IMR-90 (cell line): ENCODE measurements at regions not wholly inside any gene's neighbourhood (a gene's known extent, or its start where the extent isn't known, plus 50 kb on each side); places are given as distances from the start of the nearest gene placed in this dataset.
A peak's percentile ranks its signal among the peaks of the same experiment; 100 is the strongest.

Source experiments
- ATAC-seq: fragments of 200-7000 bp; cut with Tn5 transposase; 2 replicates; pipeline ENCODE4 v1.9.1; 2020; ENCODE audit warnings: low read depth, mild to moderate bottlenecking, moderate library complexity
- BruUV-seq: library from RNA; stranded (reverse); fragments of 400-500 nt; replicated peaks from 2 replicates; lab custom pipeline; 2021; lab: Mats Ljungman, UMichigan
- CTCF ChIA-PET: fragments of 300-600 bp; formaldehyde crosslinking; extraction: SDS; loops from one replicate; lab custom pipeline; 2021; ENCODE audit warnings: antibody characterized with exemption; lab: Yijun Ruan, JAX
- POLR2A ChIA-PET: fragments of 300-600 bp; sonication (Branson Sonifier 250); formaldehyde crosslinking; loops from one replicate; lab custom pipeline; 2022; ENCODE audit warnings: antibody characterized with exemption; ENCODE audit not compliant: unreplicated experiment; lab: Charles Lee
- DNase-seq: peaks from one replicate; pipeline ENCODE4 v3.0.0; 2013
- H2AFZ ChIP-seq: replicated peaks from 2 replicates; pipeline ENCODE3; 2013; ENCODE audit warnings: low read length, mild to moderate bottlenecking; ENCODE audit not compliant: poor library complexity
- H2AK5ac ChIP-seq: 2 replicates; pipeline ENCODE4 v1.6.1; 2013; ENCODE audit warnings: low read depth, low read length, inconsistent platforms
- H2AK9ac ChIP-seq: replicated peaks from 2 replicates; pipeline ENCODE3; 2013; ENCODE audit warnings: mild to moderate bottlenecking, low read depth, low read length, moderate library complexity; ENCODE audit not compliant: poor library complexity
- H2BK120ac ChIP-seq: 2 replicates; pipeline ENCODE4 v1.6.1; 2013; ENCODE audit warnings: low read depth, low read length, inconsistent platforms
- H2BK15ac ChIP-seq: 3 replicates; pipeline ENCODE4 v1.6.1; 2013; ENCODE audit warnings: low read depth, low read length, inconsistent platforms
- H2BK20ac ChIP-seq: 2 replicates; pipeline ENCODE4 v1.6.1; 2013; ENCODE audit warnings: low read depth, mild to moderate bottlenecking, inconsistent platforms, low read length, moderate library complexity
- H2BK5ac ChIP-seq: 2 replicates; pipeline ENCODE4 v1.6.1; 2013; ENCODE audit warnings: mild to moderate bottlenecking, low read depth, low read length, inconsistent platforms; ENCODE audit not compliant: poor library complexity, severe bottlenecking
- H3K14ac ChIP-seq: replicated peaks from 2 replicates; pipeline ENCODE4 v1.6.1; 2013; ENCODE audit warnings: low read depth, low read length, inconsistent platforms
- H3K18ac ChIP-seq: 2 replicates; pipeline ENCODE4 v1.6.1; 2013; ENCODE audit warnings: low read depth, low read length, control low read depth
- H3K23ac ChIP-seq: 2 replicates; pipeline ENCODE4 v1.6.1; 2013; ENCODE audit warnings: low read depth, low read length, inconsistent platforms
- H3K27ac ChIP-seq: 2 replicates; pipeline ENCODE4 v1.5.1; 2013; ENCODE audit warnings: mild to moderate bottlenecking, control low read depth, low read length; ENCODE audit not compliant: insufficient read depth
- H3K27me3 ChIP-seq: 2 replicates; pipeline ENCODE4 v1.6.1; 2013; ENCODE audit warnings: low read length; ENCODE audit not compliant: control insufficient read depth, insufficient read depth
- H3K36me3 ChIP-seq: 2 replicates; pipeline ENCODE4 v1.6.1; 2013; ENCODE audit warnings: low read length, mixed read lengths; ENCODE audit not compliant: control insufficient read depth, insufficient read depth
- H3K4ac ChIP-seq: 2 replicates; pipeline ENCODE4 v1.6.1; 2013; ENCODE audit warnings: low read depth, low read length, inconsistent platforms
- H3K4me1 ChIP-seq: 2 replicates; pipeline ENCODE4 v1.6.1; 2013; ENCODE audit warnings: low read length, mixed read lengths; ENCODE audit not compliant: control insufficient read depth, insufficient read depth
- H3K4me2 ChIP-seq: 2 replicates; pipeline ENCODE4 v1.6.1; 2013; ENCODE audit warnings: low read depth, mild to moderate bottlenecking, control low read depth, low read length, moderate library complexity
- H3K4me3 ChIP-seq: 2 replicates; pipeline ENCODE4 v1.5.1; 2013; ENCODE audit warnings: low read depth, mild to moderate bottlenecking, control low read depth, low read length, moderate library complexity; ENCODE audit not compliant: insufficient read depth
- H3K56ac ChIP-seq: 2 replicates; pipeline ENCODE4 v1.6.1; 2013; ENCODE audit warnings: low read length, inconsistent platforms; ENCODE audit not compliant: insufficient read depth; ENCODE audit errors: extremely low read depth
- H3K79me1 ChIP-seq, 2 experiments: 2 replicates each; pipeline ENCODE4 v1.6.1; 2013; ENCODE audit warnings: low read length in 2 of 2, inconsistent platforms in 1 of 2, low read depth in 1 of 2
- H3K9ac ChIP-seq: 2 replicates; pipeline ENCODE4 v1.6.1; 2013; ENCODE audit warnings: low read depth, low read length, control low read depth
- H3K9me1 ChIP-seq: 2 replicates; pipeline ENCODE4 v1.6.1; 2013; ENCODE audit warnings: low read length, inconsistent platforms; ENCODE audit not compliant: insufficient read depth
- H3K9me3 ChIP-seq: 2 replicates; pipeline ENCODE4 v1.6.1; 2013; ENCODE audit warnings: low read length; ENCODE audit not compliant: control insufficient read depth, insufficient read depth
- H4K20me1 ChIP-seq: 2 replicates; pipeline ENCODE4 v1.6.1; 2013; ENCODE audit warnings: low read length, inconsistent platforms; ENCODE audit not compliant: insufficient read depth
- H4K5ac ChIP-seq: 2 replicates; pipeline ENCODE4 v1.6.1; 2013; ENCODE audit warnings: mild to moderate bottlenecking, low read depth, low read length, control low read depth
- H4K8ac ChIP-seq, 2 experiments: 2 replicates each; pipeline ENCODE4 v1.6.1; 2013; ENCODE audit warnings: low read depth in 2 of 2, low read length in 2 of 2, control low read depth in 1 of 2, inconsistent platforms in 1 of 2
- H4K91ac ChIP-seq: 2 replicates; pipeline ENCODE4 v1.6.1; 2013; ENCODE audit warnings: low read depth, low read length, inconsistent platforms; ENCODE audit not compliant: insufficient read depth
- BHLHE40 ChIP-seq: fragments of 150-350 bp; IDR thresholded peaks from 2 replicates; pipeline ENCODE4 v1.6.1; 2016; ENCODE audit warnings: mild to moderate bottlenecking, low read depth, low read length
- CEBPB ChIP-seq: IDR thresholded peaks from 2 replicates; pipeline ENCODE4 v1.6.1; 2012; ENCODE audit warnings: low read depth, low read length, improper control_type of control experiment
- FOS ChIP-seq: fragments of 150-350 bp; IDR thresholded peaks from 2 replicates; pipeline ENCODE4 v1.6.1; 2016; ENCODE audit warnings: low read depth, low read length
- MAFK ChIP-seq: IDR thresholded peaks from 2 replicates; pipeline ENCODE4 v1.6.1; 2012; ENCODE audit warnings: low read depth, low read length, improper control_type of control experiment
- NFE2L2 ChIP-seq: fragments of 150-350 bp; IDR thresholded peaks from 2 replicates; pipeline ENCODE4 v1.6.1; 2016; ENCODE audit warnings: low read depth, mild to moderate bottlenecking, low read length
- RAD21 ChIP-seq: IDR thresholded peaks from 2 replicates; pipeline ENCODE4 v1.6.1; 2012; ENCODE audit warnings: low read length, improper control_type of control experiment
- RCOR1 ChIP-seq: IDR thresholded peaks from 2 replicates; pipeline ENCODE4 v1.6.1; 2012; ENCODE audit warnings: mild to moderate bottlenecking, low read length, improper control_type of control experiment; ENCODE audit not compliant: insufficient replicate concordance
- SMC3 ChIP-seq: fragments of 150-350 bp; IDR thresholded peaks from 2 replicates; pipeline ENCODE4 v1.6.1; 2016; ENCODE audit warnings: low read depth, mild to moderate bottlenecking, antibody characterized with exemption, low read length, moderate library complexity
- WGBS, 2 experiments: methylation state at CpG; one replicate each; pipeline versions ENCODE4 v1.1.5 to v1.1.7; 2013; ENCODE audit warnings: missing lambda C conversion rate in 2 of 2; ENCODE audit not compliant: insufficient read length in 1 of 2; ENCODE audit errors: extremely low coverage in 2 of 2; 5-methylcytosine and 5-hydroxymethylcytosine counted together
- dilution Hi-C: fragments of 300-500 bp; cut with HindIII; formaldehyde crosslinking; loops from one replicate; pipeline ENCODE4 v1.14.3; 2018; ENCODE audit warnings: low sequenced_read_pairs; ENCODE audit not compliant: unreplicated experiment
- in situ Hi-C: fragments of 300-500 bp; cut with MboI; formaldehyde crosslinking; loops from 3 replicates; pipeline ENCODE4 v1.14.3; 2019; ENCODE audit warnings: low sequenced_read_pairs, inconsistent platforms, mixed read lengths
- intact Hi-C: fragments of 100-400 bp; cut with micrococcal nuclease; formaldehyde crosslinking; loops from 2 replicates; pipeline ENCODE4 v1.10.0; 2022
- TF ChIP-seq, protein P1 (sequence below): fragments of 150-350 bp; IDR thresholded peaks from 2 replicates; pipeline ENCODE4 v1.6.1; 2016; ENCODE audit warnings: low read depth, mild to moderate bottlenecking, low read length, moderate library complexity, borderline replicate concordance
- TF ChIP-seq, protein P2 (sequence below): conservative IDR thresholded peaks from 2 replicates; pipeline ENCODE4 v1.5.1; 2012; ENCODE audit warnings: mild to moderate bottlenecking, low read depth, low read length, improper control_type of control experiment

DNA sequence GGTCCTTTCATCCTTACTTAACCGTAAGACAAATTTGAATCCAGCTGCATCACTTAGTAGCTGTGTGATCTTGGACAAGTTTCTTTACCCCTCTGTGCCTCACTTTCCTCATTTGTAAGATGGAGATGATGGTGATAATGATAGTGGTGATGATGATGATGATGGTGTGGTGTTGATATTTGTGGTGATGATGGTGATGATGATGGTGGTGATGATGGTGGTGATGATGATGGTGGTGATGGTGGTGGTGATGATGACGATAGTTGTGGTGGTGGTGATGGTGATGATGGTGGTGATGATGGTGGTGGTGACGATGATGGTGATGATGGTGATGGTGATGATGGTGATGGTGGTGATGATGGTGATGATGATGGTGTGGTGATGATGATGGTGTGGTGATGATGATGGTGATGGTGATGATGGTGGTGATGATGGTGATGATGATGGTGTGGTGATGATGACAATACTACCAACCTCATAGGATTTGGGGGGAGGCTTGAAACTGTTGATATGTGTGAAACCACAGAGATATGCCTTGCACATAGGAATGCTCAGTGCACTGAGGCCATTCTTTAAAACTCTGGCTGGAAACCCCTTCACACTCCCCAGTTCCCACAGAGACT lies 233.2 kb downstream of the LY86 start:
- in situ Hi-C loops, result no loop called here
- H4K91ac ChIP-seq, result no peak overlapping the region
- H3K27me3 ChIP-seq, result peaks cover 6% of the 10 kb centered on the region; the same call in 1 of the 2 replicates
- peak overlapping the region; percentile 19 for H2BK5ac ChIP-seq
- ATAC-seq, result no peak
- no peak overlapping the region for H3K4ac ChIP-seq
- no peak overlapping the region for H3K18ac ChIP-seq
- H4K8ac ChIP-seq, result no peak overlapping the region
- H2AK9ac ChIP-seq, result no peak overlapping the region
- WGBS, 2 experiments, result 80% methylated on average over 1 of the region's 3 CpGs; no CpG with 5 or more reads in 1 of the 2 experiments
- ChIA-PET POLR2A (no interaction called here), CTCF (interaction anchor here (0.9 kb wide), 1 partner anchor 28 kb away, joined by 3 read pairs; no protein-coding TSS in a partner anchor)
- no peak overlapping the region for H3K56ac ChIP-seq
- H3K9me3 ChIP-seq, result no peaks in the 10 kb centered on the region
- H3K23ac ChIP-seq, result no peak overlapping the region
- intact Hi-C loops, result no loop called here
- DNase-seq, result no peak
- no peak overlapping the region for H2AK5ac ChIP-seq
- H2AFZ ChIP-seq, result no peak overlapping the region
- no TSS peak for BruUV-seq
- H3K4me1 ChIP-seq, result no peaks in the 10 kb centered on the region
- H3K27ac ChIP-seq, result no peak overlapping the region
- H4K5ac ChIP-seq, result no peak overlapping the region
- H3K9me1 ChIP-seq, result no peaks in the 10 kb centered on the region
- no peak overlapping the region for H2BK20ac ChIP-seq
- H4K20me1 ChIP-seq, result no peaks in the 10 kb centered on the region
- no peaks in the 10 kb centered on the region for H3K79me1 ChIP-seq
- no peaks in the 10 kb centered on the region for H3K36me3 ChIP-seq
- H3K4me3 ChIP-seq, result no peak overlapping the region
- H2BK120ac ChIP-seq, result no peak overlapping the region
- no peak overlapping the region for H3K4me2 ChIP-seq
- no peak overlapping the region for H2BK15ac ChIP-seq
- no peak overlapping the region for H3K14ac ChIP-seq
- TF ChIP-seq BHLHE40, result no peak
- TF ChIP-seq, protein P1, sequence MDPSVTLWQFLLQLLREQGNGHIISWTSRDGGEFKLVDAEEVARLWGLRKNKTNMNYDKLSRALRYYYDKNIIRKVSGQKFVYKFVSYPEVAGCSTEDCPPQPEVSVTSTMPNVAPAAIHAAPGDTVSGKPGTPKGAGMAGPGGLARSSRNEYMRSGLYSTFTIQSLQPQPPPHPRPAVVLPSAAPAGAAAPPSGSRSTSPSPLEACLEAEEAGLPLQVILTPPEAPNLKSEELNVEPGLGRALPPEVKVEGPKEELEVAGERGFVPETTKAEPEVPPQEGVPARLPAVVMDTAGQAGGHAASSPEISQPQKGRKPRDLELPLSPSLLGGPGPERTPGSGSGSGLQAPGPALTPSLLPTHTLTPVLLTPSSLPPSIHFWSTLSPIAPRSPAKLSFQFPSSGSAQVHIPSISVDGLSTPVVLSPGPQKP, result no peak
- TF ChIP-seq NFE2L2, result no peak
- no peak for TF ChIP-seq SMC3
- no peak for TF ChIP-seq FOS
- no peak for TF ChIP-seq RCOR1
- TF ChIP-seq CEBPB, result no peak
- TF ChIP-seq RAD21, result no peak
- no peak for TF ChIP-seq MAFK
- TF ChIP-seq, protein P2, sequence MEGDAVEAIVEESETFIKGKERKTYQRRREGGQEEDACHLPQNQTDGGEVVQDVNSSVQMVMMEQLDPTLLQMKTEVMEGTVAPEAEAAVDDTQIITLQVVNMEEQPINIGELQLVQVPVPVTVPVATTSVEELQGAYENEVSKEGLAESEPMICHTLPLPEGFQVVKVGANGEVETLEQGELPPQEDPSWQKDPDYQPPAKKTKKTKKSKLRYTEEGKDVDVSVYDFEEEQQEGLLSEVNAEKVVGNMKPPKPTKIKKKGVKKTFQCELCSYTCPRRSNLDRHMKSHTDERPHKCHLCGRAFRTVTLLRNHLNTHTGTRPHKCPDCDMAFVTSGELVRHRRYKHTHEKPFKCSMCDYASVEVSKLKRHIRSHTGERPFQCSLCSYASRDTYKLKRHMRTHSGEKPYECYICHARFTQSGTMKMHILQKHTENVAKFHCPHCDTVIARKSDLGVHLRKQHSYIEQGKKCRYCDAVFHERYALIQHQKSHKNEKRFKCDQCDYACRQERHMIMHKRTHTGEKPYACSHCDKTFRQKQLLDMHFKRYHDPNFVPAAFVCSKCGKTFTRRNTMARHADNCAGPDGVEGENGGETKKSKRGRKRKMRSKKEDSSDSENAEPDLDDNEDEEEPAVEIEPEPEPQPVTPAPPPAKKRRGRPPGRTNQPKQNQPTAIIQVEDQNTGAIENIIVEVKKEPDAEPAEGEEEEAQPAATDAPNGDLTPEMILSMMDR, result no peak
- dilution Hi-C loops, result no loop called here
- no peak overlapping the region for H3K9ac ChIP-seq
